ENCODE measurements at regions not wholly inside any gene's neighbourhood (a gene's known extent, or its start where the extent isn't known, plus 50 kb on each side); places are given as distances from the start of the nearest gene placed in this dataset.
"Not testable (repeated sequence)": the region's sequence is repeated elsewhere in the genome, so short reads cannot be mapped to it uniquely, and the experiment has no call there.

DNA sequence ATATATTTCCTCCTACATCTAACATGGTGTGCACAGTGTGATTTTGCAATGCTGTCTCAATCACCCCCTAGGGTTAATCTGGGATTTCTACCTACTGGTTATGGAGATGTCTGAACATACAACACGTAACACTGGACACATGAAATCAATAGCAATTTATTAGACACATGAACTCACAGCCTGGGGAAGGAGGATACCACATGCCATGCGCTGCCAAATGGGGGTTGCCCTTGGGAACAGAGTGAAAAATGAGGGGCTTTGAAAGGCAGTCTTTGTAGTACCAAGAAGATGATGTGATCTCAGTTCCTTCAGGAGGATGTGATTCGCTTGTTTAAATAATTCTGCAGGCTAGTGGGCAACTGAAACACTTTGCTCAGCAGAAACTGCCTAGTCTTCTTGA, 253.6 kb upstream of the LRRC4C start:
- DNase-seq (ENCODE audit: low spot score): no peak

DNA sequence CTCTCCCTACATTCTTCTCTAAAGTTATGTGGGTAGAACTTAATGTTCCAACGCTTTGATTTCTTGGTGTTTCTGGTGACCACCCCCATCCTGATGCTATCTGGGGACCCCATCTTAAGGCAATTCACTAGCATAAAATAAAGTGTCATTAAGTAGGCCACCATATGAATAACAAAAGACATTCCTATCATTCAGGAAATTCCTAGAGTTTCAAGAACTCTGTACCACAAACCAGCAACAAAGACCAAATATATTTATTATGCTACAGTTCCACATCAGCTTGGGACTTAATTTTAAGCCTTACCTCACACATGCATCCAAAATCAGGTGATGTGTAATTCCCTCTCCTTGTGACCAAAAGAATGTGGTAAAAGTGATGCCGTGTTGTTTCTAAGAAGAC, 254.6 kb upstream of the LRRC4C start:
- DNase-seq (ENCODE audit: low spot score): no peak

DNA sequence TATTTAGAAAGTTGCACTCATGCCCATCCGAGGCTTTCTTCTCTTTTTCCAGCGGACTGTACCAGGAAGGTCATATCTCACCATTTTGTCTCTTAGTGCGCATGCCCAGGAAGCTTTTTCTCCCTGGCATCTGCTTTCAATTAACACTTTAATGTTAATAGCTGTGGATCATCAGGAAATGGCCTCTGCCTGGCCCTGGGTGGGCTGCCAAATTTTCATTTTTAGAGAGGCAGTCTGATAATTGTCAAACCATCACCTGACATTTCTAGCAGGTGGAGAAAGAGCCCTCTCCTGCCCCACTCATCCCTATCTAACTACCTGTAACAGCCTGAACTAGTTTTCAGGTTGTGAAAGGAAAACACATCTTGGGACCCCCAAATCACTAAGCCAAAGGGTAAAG, 257.4 kb upstream of the LRRC4C start:
- DNase-seq (ENCODE audit: low spot score): no peak

DNA sequence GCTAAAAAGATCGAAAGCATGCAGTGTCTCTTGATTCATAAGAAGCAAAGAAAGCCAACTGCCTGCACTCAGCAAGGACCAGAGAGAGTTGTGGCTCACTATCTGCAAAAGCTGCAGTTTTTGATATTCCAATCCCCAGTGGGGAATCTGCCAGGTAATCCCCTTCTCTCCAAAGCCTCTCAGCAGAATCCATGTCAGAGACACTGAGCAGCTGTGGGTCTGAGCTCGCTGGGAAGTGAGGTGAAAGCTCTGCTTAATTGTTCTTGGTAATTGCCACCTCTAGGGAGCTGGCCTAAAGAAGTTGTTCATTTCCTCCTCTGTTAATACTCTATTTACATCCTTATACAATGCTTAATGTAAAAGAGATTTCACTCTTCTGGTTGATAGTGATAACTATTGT, 261.3 kb upstream of the LRRC4C start:
- DNase-seq (ENCODE audit: low spot score): no peak

DNA sequence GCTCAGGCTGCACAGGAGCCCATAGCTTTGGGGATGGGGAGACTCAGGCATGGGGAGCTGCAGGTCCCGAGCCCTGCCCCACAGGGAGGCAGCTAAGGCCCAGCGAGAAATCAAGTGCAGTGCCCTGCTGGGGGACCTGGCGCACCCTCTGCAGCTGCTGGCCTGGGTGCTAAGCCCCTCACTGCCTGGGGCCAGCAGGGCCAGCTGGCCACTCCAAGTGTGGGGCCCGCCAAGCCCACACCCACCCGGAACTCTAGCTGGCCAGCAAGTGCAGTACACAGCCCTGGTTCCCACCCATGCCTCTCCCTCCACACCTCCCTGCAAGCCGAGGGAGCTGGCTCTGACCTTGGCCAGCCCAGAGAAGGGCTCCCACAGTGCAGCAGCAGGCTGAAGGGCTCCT, 268.7 kb upstream of the LRRC4C start:
- DNase-seq (ENCODE audit: low spot score): not testable (repeated sequence)

DNA sequence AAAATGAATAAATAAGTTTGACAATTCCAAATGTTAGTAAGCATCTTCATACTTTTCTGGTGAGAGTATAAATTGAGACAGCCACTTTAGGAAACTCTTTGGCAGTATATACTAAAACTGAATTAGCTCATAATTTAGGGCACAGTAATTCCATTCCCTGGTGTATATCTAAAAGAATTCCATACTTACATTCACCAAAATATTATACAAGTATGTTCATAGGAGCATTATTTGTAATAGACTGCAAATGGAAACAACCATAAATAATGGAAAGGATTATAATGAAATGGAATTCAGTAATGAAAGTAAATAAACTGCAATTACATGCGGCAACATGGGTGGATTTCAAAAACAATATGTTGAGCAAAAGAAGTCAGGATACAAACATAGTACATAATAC, 315.8 kb upstream of the LRRC4C start:
- no peak for DNase-seq (ENCODE audit: low spot score)

DNA sequence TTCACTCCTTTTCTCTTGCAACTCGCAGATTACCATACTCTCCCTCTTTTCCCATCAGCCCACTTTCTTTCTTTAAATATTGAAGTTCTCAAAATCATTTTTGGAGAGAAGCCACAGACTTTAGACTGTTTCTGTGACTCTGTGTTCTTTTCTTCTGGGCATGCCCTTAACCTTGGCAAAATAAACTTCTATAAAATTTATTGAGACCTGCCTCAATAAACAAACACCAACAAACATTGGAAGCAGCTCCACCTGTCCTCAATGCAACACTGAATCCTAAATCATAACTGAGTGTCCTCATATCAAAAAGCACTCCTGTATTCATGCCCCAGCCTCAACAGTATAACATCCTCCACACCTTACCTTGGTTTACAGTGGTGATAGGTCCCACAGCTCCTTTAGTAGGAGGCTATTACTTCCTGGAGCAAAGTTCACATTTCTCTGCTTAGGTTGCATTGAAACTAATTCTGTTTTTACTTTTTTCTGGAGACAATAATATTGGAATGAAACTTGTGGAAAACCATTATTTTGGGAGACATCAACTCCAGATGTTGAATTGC, 320.0 kb upstream of the LRRC4C start:
- no peak for DNase-seq (ENCODE audit: low spot score)

DNA sequence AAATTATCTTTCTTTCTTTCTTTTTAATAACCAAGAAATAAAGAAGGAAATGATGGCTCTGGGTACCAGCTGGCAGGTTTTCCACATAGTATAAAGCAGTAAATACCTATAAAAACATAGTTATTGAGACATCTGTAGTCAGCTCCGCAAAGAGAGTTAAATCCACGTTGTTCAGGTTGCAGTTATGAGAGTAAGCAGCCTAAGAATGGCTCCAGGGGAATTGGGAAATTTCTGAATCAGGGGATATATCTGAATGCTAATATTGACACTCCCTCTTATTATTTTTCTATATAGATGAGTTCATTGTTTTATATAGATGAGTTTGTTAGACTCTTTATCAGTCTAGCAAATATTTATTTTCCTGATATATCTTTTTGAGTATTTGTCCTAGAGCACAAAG, 322.0 kb upstream of the LRRC4C start:
- DNase-seq (ENCODE audit: low spot score): no peak

DNA sequence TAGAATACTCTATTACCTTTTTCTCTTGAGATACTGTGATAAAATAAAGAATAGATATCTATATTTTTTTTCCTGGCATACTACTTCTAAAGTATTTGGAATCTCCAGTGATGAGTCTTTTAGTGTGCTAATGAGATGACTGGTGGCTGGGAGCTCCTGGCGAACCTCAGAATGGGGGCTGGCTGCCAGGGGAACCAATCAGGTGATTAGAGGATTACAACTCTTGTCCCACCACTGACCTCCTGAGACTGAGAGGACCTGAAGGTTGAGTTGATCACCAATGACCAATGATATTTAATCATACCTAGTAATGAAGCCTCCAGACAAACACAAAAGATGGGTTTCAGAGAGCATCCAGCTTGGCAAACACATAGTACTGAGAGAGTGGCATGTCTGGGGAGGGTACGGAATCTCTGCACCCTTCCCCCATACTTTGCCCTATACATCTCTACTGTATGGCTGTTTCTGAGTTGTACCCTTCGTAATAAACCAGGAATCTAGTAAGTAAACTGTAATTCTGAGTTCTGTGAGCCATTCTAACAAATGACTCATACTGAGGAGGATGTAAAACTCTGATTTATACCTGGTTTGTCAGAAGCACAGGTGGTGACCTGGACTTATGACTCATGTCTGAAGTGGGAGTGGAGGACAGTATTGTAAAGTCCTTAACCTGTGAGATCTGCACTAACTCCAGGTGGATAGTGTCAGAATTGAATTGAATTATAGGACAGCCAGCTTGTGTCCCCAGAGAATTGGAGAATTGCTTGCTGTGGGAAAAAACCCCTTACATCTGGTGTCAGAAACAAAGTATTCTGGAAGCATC, 325.3 kb upstream of the LRRC4C start:
- DNase-seq (ENCODE audit: low spot score): no peak

DNA sequence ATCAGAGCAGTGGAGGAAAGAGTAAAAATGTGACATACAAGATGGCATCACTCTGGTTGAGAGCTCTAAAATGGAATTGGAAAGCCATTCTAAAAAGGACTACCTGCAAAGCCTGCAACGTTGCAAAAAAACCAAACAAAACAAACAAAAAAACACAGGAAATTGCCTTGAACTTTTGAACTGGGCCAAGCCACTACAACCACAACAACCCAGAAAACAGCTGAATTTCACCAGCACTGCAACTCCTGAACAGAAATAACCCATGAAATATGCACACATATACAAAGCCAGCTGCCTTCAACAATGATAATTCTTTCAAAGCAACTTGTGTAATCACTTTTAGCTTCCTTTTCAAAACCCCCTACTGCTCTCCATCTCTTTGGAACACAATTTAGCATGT, 326.6 kb upstream of the LRRC4C start:
- no peak for DNase-seq (ENCODE audit: low spot score)

DNA sequence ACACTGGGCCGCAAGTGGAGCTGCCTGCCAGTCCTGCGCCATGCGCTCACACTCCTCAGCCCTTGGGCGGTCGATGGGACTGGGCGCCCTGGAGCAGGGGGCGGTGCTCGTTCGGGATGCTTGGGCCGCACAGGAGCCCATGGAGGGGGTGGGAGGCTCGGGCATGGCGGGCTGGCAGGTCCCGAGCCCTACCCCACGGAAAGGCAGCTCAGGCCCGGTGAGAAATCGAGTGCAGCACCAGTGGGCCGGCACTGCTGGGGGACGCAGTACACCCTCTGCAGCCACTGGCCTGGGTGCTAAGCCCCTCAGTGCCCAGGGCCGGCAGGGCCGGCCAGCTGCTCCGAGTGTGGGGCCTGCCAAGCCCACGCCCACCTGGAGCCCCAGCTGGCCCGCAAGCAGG, 328.7 kb upstream of the LRRC4C start:
- DNase-seq (ENCODE audit: low spot score): no peak

DNA sequence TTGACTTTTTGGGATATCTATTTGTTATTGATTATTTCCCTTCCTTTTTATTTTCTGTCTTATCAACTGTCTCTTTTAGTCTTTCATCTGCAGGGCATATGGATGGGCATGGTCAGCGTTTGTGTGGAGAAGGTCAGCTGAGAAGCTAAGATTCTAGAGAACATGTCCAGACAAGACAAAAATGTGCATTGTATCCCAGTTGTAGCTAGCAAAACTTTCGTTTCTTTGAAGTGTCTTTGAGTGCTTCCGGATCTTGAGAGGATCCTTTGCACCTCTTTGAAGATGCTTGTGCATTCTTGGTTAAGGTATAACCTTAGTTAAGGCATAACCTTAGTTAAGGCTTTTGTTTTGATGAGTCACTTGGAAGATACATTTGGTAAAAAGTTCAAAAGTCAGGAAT, 329.9 kb upstream of the LRRC4C start:
- DNase-seq (ENCODE audit: low spot score): no peak

DNA sequence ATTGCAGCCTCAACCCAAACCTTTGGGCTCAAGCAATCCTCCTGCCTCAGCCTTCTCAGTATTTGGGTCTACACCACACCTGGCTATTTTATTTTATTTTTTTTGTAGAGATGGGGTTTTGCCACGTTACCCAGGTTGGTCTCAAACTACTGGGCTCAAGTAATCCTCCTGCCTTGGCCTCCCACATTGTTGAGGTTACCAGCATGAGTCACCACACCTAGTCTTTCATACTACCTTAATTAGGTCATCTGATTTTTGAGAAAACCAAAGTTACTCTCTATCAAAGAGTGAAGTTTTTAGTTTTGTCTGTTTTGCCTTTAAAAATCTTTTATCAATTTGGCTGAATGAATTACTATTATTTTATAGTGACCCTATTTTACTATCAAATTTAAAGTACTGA, 335.6 kb upstream of the LRRC4C start:
- no peak for DNase-seq (ENCODE audit: low spot score)

DNA sequence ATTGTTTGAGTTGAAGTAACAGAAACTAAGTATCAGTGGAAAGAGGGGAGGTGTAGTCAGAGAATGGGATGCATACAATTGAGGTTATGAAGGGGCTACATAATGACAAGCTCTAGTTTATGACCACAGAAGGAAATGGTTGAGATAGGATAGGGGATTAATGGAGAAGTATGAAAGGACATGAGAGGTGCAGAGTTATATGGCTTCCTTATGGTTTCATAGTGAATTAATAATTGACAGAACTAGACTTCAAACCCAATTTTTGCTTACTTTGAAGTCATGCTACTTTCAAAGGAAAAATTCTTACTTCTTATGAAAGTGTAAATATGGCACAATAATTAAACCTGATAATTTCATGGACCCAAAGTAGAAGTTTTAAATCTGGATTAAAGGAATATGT, 340.3 kb upstream of the LRRC4C start:
- no peak for DNase-seq (ENCODE audit: low spot score)

DNA sequence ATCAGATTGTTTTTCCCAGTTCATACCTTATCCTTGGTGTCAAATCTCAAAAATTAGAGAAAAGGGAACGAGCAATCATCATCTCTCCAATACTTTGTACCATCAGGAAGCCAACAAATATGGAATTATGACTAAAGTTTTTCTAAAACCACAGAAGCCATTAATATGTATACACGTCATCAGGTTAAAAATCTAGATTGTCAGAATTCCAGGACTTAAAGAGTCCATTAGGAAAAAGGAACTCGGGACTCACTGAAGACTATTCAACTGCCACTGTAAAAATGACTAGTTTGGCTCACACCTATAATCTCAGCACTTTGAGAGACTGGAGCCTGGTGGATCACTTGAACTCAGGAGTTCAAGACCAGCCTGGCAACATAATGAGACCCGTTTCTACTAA, 344.4 kb upstream of the LRRC4C start:
- no peak for DNase-seq (ENCODE audit: low spot score)

DNA sequence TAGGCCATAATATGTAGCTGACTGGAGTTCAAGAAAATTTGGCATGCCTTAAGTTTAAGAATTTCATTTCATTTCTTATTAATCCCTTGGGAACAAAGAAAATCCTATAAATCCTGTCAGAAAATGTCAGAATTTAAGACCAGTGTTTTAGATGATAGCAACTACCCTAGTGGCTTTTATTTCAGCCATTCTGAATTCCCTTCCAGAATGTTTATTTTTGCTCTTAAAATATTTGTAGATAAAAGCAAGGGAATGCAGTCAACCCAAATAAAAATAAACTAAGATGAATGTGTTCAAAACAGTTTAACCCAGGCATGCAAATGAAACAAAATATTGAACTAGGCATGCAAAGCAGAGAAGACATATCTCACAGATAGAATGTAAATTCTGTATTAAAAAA, 356.9 kb upstream of the LRRC4C start:
- no peak for DNase-seq (ENCODE audit: low spot score)

DNA sequence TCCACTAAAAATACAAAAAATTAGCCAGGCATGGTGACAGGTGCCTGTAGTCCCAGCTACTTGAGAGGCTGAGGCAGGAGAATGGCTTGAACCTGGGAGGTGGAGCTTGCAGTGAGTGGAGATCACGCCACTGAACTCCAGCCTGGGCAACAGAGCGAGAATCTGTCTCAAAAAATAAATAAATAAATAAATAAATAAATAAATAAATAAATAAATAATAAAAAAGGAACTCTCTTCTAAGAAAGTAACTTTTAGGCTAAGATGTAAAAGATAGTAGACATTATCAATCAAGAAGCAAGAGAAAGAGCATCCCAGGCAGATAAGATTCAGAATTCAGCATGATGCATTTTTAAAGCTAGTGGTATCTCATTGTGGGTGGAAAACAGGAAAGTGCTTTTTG, 364.8 kb upstream of the LRRC4C start:
- not testable (repeated sequence) for DNase-seq (ENCODE audit: low spot score)

DNA sequence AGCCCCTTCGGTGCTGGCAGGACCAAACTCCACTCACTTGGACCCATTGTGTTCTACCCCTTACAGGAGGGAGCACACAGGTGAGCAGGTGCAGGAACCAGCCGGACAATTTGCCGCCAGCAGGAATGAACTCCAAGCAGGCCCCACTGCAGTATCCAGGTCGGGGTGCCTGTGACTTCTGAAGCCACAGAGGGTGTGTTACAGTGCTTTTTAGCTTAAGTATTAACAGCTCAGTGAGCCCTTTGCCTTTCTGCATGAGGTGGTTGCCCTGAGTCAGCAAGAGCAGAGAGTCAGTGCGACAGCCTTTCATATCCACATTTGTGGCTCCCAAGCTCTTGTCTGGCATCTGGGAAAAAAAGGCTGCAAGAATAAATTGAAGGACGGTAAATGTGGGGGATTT, 366.6 kb upstream of the LRRC4C start:
- no peak for DNase-seq (ENCODE audit: low spot score)

DNA sequence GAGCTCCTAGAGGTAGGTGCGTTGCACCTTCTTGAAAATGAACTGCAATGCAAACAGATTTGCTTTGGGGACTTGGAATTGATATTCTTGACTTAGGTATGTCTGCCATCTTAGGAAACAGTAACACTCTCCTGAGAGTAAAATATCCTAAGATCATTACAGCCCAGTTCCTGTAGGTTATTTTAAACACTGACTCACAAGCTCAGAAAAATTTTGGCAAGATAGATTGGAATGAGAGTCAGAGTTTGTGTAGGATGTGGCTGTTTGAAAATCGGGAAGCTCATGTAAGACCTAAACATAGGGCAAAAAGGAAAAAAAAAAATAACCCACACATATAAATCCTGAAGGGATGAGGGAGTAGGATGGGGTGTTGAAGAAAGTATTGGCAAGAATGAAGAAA, 377.0 kb upstream of the LRRC4C start:
- DNase-seq (ENCODE audit: low spot score): no peak

DNA sequence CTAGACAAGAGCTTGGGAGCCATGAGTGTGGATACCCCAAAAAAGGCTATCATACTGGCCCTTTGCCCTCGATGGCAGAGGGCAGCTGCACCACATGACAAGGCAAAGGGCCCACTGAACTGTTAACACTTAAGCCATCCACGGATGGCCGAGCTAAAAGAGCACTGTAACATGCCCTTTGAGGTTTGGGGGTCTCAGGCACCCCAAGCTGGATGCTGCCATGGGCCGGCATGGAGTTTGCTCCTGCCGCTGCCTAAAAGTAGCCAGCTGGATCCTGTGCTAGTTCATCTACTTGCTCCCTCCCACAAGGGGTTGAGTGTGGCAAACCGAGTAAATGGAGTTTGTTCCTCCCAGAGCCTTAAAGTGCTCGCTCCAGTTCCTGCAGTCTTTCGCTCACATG, 383.2 kb upstream of the LRRC4C start:
- DNase-seq (ENCODE audit: low spot score): no peak

DNA sequence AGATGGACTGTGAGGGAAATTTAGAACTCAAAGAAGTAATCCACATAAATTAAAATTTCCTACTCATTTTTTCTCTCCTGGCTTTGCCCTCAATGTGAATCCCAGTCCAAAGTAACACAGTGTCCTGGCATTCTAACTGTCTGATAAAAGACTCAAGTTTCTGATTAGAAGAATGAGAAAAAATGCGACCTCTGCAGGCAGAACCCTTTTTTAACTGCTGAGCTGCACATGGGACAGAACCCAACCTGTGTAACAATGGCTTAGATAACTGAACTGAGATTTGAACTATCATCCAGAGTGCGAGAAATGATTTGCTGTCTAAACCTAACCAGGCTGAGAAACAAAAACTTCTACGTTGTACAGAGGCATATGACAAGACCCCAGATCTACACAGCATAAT, 385.6 kb upstream of the LRRC4C start:
- DNase-seq (ENCODE audit: low spot score): no peak

DNA sequence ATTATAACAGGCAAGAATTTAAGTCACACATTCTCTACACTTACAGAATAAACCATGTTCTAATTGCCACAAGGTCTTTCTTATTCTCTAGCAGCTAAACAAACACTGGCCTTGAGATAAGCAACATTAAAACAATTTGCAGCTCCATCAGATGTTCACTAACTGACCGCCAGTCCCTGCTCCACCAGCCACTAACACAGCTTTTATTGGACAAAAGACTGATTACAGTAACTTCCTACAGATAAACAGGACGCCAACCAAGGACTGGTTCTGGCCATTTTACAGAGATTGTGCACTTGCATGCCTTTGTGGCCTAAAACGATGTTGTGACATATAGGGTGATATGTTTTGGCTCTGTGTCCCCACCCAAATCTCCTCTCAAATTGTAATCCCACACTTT, 388.9 kb upstream of the LRRC4C start:
- DNase-seq (ENCODE audit: low spot score): no peak

DNA sequence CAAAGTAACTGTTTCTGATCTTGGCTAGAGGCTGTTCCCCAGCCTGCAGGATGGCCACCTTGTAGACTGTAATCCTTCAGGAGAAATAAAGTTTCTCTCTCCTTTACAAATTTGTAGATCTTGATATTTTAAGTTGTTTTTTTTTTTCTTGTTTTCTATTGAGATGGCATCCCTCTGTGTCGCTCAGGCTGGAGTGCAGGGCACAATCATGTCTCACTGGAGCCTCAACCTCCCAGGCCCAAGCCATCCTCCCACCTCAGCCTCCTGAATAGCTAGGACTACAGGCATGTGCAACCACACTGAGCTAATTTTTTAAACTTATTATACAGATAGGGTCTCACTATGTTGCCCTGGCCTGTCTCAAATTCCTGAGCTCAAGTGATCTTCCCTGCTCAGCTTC, 389.8 kb upstream of the LRRC4C start:
- no peak for DNase-seq (ENCODE audit: low spot score)

DNA sequence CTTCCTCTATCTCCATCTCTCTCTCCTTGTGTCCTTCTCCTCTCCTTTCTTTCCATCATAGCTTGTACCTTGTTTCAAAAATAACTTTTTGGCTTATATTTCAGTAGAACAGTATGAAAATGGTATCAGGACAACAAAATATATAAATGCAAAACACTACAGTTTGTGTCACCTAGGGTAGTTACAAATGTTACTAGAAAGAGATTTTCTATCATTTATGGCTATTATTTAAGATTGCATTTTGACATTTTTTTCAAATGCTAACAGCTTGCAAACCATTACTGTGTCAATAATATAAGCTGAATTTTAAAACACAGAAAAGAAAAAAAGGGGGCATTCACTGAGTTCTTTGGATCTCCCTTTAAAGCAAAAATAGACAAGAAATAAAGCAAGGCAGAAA, 392.3 kb upstream of the LRRC4C start:
- DNase-seq (ENCODE audit: low spot score): no peak
